ENCODE measurements at regions not wholly inside any gene's neighbourhood (a gene's known extent, or its start where the extent isn't known, plus 50 kb on each side); places are given as distances from the start of the nearest gene placed in this dataset.

DNA sequence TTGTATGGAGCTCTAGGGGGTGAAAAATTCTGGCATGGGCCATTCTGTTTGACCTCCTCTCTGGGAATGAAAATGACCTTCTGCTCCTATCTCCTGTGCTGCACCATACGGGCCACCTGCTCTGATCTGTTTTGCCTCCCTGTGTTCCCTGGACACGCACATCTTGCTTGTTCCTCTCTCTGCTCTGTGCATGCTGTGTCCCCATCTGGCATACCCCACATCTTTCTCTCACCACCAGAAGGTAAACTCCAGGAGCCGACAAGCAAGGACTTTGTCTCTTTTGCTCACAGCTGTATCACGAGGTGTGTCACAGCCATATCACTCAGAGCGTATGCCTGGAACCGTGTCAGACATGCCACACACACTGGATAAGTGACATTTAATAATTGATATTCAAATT, 208.4 kb upstream of the DTNBP1 start:
- H3K9me3 Mint-ChIP-seq = peaks cover 0 to 1% (median 0%) of the 10 kb centered on the region in 7 donors
- Histone ChIP-seq H3K36me3 (ENCODE audit: control insufficient read depth, insufficient read depth, low read length) (no peaks in the 10 kb centered on the region), H3K27me3 (ENCODE audit: control insufficient read depth, insufficient read depth, low read length) (peaks cover 6% of the 10 kb centered on the region), H3K4me1 (ENCODE audit: control insufficient read depth, insufficient read depth, low read length, poor library complexity, severe bottlenecking) (no peaks in the 10 kb centered on the region), H3K4me3 (ENCODE audit: low read depth, low read length) (no peak overlapping the region), H3K9me3 (ENCODE audit: control insufficient read depth in 2 of 2, low read length in 2 of 2) (no peaks in the 10 kb centered on the region), H3K27ac (ENCODE audit: insufficient read depth, low read length, poor library complexity, severe bottlenecking) (no peak overlapping the region)
- ATAC-seq (ENCODE audit: low read depth in 2 of 2) (no peak), DNase-seq (no peak)
- H3K4me1 Mint-ChIP-seq = peaks cover 0 to 4% (median 0%) of the 10 kb centered on the region in 4 donors
- no peak overlapping the region for H3K4me3 Mint-ChIP-seq
- H3K36me3 Mint-ChIP-seq = no peaks in the 10 kb centered on the region
- H3K27me3 Mint-ChIP-seq = peaks cover 20% of the 10 kb centered on the region
- peak overlapping the region in 1 of 3 donors; percentile 76 for H3K27ac Mint-ChIP-seq

DNA sequence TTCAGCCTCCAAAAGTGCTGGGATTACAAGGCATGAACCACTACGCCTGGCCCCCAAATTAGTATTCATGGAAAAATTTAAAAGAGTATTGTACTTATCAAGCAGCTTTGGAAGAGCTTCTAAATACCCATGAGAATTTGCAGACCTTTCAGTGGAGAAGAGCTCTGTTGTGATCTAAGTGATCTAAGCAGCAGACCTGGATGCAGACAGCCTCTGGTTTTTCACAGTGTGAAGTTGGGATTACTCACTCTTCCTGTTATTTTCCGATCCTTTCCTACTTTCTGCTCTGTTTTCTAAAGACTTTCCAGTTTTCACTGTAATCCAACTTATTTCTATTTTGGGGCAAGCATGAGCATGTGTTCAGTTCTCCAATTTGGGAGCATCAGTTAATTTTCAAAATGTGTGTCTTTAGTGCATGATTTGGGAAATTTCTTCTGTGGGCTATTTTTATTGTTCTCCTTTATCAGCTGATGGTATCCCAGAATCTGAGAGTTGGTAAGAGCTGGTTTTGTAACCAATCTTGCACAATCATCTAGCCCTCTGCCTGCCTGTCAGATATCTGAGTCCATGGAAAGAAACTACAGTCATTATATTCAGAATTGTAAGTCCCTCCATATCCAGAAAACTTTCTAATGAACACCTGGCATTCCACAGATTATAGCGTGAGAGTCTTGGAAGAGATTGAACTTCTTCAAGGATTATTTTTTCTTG, 207.7 kb upstream of the DTNBP1 start:
- no peak overlapping the region for H3K4me3 ChIP-seq (ENCODE audit: low read depth, low read length)
- no peak for ATAC-seq (ENCODE audit: low read depth in 2 of 2)
- peaks cover 22% of the 10 kb centered on the region for H3K27me3 Mint-ChIP-seq
- H3K4me3 Mint-ChIP-seq = no peak overlapping the region
- H3K9me3 ChIP-seq (ENCODE audit: control insufficient read depth in 2 of 2, low read length in 2 of 2) = no peaks in the 10 kb centered on the region
- no peak overlapping the region for H3K27ac Mint-ChIP-seq
- peaks cover 6% of the 10 kb centered on the region for H3K27me3 ChIP-seq (ENCODE audit: control insufficient read depth, insufficient read depth, low read length)
- peaks cover 0 to 4% (median 0%) of the 10 kb centered on the region in 4 donors for H3K4me1 Mint-ChIP-seq
- no peak for DNase-seq
- peaks cover 0 to 1% (median 0%) of the 10 kb centered on the region in 7 donors for H3K9me3 Mint-ChIP-seq
- H3K36me3 ChIP-seq (ENCODE audit: control insufficient read depth, insufficient read depth, low read length) = no peaks in the 10 kb centered on the region
- no peaks in the 10 kb centered on the region for H3K36me3 Mint-ChIP-seq
- no peaks in the 10 kb centered on the region for H3K4me1 ChIP-seq (ENCODE audit: control insufficient read depth, insufficient read depth, low read length, poor library complexity, severe bottlenecking)
- H3K27ac ChIP-seq (ENCODE audit: insufficient read depth, low read length, poor library complexity, severe bottlenecking) = no peak overlapping the region

DNA sequence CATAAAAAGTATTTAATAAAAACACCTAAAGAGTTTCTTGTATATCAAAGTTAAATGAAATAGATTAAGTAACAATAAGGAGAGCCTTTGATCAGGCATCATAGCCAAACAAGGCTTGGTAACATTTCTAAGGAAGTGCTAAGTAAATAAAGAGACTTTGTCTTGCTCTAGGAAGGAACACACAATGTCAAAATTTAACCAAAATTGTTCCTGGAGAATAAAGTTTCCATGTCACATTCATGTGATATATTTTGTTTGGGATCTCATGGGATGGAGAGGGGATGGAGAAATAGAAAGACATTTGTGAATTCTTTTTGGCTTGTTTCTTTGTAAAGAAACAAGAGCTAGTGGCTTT, 201.9 kb upstream of the DTNBP1 start:
- Histone ChIP-seq H3K27me3 (ENCODE audit: control insufficient read depth, insufficient read depth, low read length) (peaks cover 2% of the 10 kb centered on the region), H3K4me3 (ENCODE audit: low read depth, low read length) (no peak overlapping the region), H3K36me3 (ENCODE audit: control insufficient read depth, insufficient read depth, low read length) (no peaks in the 10 kb centered on the region), H3K9me3 (ENCODE audit: control insufficient read depth in 2 of 2, low read length in 2 of 2) (no peaks in the 10 kb centered on the region), H3K27ac (ENCODE audit: insufficient read depth, low read length, poor library complexity, severe bottlenecking) (no peak overlapping the region), H3K4me1 (ENCODE audit: control insufficient read depth, insufficient read depth, low read length, poor library complexity, severe bottlenecking) (no peaks in the 10 kb centered on the region)
- H3K27me3 Mint-ChIP-seq = peaks cover 26% of the 10 kb centered on the region
- no peak for DNase-seq
- ATAC-seq (ENCODE audit: low read depth in 2 of 2) = no peak
- H3K27ac Mint-ChIP-seq = no peak overlapping the region
- peaks cover 0 to 1% (median 0%) of the 10 kb centered on the region in 7 donors for H3K9me3 Mint-ChIP-seq
- H3K36me3 Mint-ChIP-seq = no peaks in the 10 kb centered on the region
- no peaks in the 10 kb centered on the region for H3K4me1 Mint-ChIP-seq
- H3K4me3 Mint-ChIP-seq = no peak overlapping the region

DNA sequence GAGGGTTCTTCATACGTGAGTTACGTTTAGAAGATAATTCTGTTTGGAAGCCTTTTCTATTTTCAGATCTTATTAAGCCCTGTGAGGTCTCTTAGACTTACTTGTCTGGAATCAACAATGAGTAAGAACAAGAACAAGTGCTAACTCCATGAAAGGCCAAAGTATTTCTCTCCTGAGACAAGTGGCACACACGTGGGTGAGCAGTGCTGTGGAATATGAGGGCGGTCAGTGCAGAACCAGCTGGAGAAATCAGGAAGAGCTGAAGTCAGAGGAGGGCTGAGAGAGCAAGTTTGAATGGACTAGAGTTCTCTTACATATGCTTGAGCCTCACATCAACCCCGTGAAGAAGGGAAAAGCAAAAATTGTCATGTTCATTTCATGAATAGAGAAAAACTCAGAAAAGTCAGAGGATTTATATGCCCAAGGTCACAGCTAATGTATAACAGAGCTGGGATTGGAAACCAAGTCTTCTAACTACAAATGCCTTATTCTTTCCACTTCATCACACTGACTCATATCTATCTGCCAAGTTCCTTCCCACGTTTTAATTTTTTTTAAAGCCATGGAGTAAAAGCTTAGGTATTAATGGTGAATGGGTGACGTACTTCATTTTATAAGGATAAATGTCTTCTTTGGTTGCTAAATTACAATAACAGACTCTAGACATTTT, 201.3 kb upstream of the DTNBP1 start:
- Histone ChIP-seq H3K9me3 (ENCODE audit: control insufficient read depth in 2 of 2, low read length in 2 of 2) (no peaks in the 10 kb centered on the region), H3K27me3 (ENCODE audit: control insufficient read depth, insufficient read depth, low read length) (peaks cover 2% of the 10 kb centered on the region), H3K36me3 (ENCODE audit: control insufficient read depth, insufficient read depth, low read length) (no peaks in the 10 kb centered on the region), H3K4me1 (ENCODE audit: control insufficient read depth, insufficient read depth, low read length, poor library complexity, severe bottlenecking) (no peaks in the 10 kb centered on the region), H3K4me3 (ENCODE audit: low read depth, low read length) (no peak overlapping the region), H3K27ac (ENCODE audit: insufficient read depth, low read length, poor library complexity, severe bottlenecking) (no peak overlapping the region)
- no peak overlapping the region for H3K4me3 Mint-ChIP-seq
- H3K27me3 Mint-ChIP-seq = peaks cover 26% of the 10 kb centered on the region
- no peaks in the 10 kb centered on the region for H3K36me3 Mint-ChIP-seq
- H3K27ac Mint-ChIP-seq = no peak overlapping the region
- DNase-seq (no peak), ATAC-seq (ENCODE audit: low read depth in 2 of 2) (no peak)
- peaks cover 0 to 3% (median 0%) of the 10 kb centered on the region in 7 donors for H3K9me3 Mint-ChIP-seq
- H3K4me1 Mint-ChIP-seq = no peaks in the 10 kb centered on the region

DNA sequence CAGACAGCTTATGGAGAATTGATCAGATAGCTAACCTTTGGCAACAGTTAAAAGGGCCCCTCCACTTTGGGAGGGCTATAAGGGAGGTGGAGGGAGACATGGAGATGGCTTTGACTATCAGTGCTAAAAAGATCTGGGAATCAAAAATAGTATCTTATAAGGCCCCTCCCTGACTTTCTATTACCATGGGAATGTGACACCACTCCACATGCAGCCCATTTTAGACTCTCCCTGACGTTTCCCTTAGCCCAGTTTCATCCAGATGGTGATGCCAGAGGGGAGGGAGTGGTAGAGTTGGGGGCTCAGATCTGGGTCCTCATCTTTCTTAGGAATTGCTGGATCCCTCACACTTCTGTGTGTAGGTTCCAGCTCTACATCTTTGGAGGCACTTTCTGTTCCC, 200.0 kb upstream of the DTNBP1 start:
- H3K4me1 ChIP-seq (ENCODE audit: control insufficient read depth, insufficient read depth, low read length, poor library complexity, severe bottlenecking) = no peaks in the 10 kb centered on the region

GRCh38 chr6:15861486-15861885, 198.7 kb upstream of the DTNBP1 start:
- Histone ChIP-seq H3K4me1 (ENCODE audit: control insufficient read depth, insufficient read depth, low read length, poor library complexity, severe bottlenecking) (no peaks in the 10 kb centered on the region), H3K4me3 (ENCODE audit: low read depth, low read length) (no peak overlapping the region), H3K9me3 (ENCODE audit: control insufficient read depth in 2 of 2, low read length in 2 of 2) (no peaks in the 10 kb centered on the region), H3K27ac (ENCODE audit: insufficient read depth, low read length, poor library complexity, severe bottlenecking) (no peak overlapping the region), H3K27me3 (ENCODE audit: control insufficient read depth, insufficient read depth, low read length) (peaks cover 2% of the 10 kb centered on the region), H3K36me3 (ENCODE audit: control insufficient read depth, insufficient read depth, low read length) (no peaks in the 10 kb centered on the region)
- peaks cover 10% of the 10 kb centered on the region for H3K27me3 Mint-ChIP-seq
- no peak overlapping the region for H3K4me3 Mint-ChIP-seq
- ATAC-seq (ENCODE audit: low read depth in 2 of 2) = no peak
- no peaks in the 10 kb centered on the region for H3K4me1 Mint-ChIP-seq
- H3K9me3 Mint-ChIP-seq = peaks cover 0 to 3% (median 0%) of the 10 kb centered on the region in 7 donors
- no peaks in the 10 kb centered on the region for H3K36me3 Mint-ChIP-seq
- no peak overlapping the region for H3K27ac Mint-ChIP-seq
- DNase-seq = no peak

More for the DNA sequence above, 200.0 kb upstream of the DTNBP1 start:
- H3K27me3 Mint-ChIP-seq = peaks cover 15% of the 10 kb centered on the region
- Histone ChIP-seq H3K4me3 (ENCODE audit: low read depth, low read length) (no peak overlapping the region), H3K9me3 (ENCODE audit: control insufficient read depth in 2 of 2, low read length in 2 of 2) (no peaks in the 10 kb centered on the region), H3K27me3 (ENCODE audit: control insufficient read depth, insufficient read depth, low read length) (peaks cover 2% of the 10 kb centered on the region), H3K36me3 (ENCODE audit: control insufficient read depth, insufficient read depth, low read length) (no peaks in the 10 kb centered on the region), H3K27ac (ENCODE audit: insufficient read depth, low read length, poor library complexity, severe bottlenecking) (no peak overlapping the region)
- H3K4me3 Mint-ChIP-seq = no peak overlapping the region
- H3K27ac Mint-ChIP-seq = no peak overlapping the region
- H3K4me1 Mint-ChIP-seq = no peaks in the 10 kb centered on the region
- no peaks in the 10 kb centered on the region for H3K36me3 Mint-ChIP-seq
- peaks cover 0 to 3% (median 0%) of the 10 kb centered on the region in 7 donors for H3K9me3 Mint-ChIP-seq
- ATAC-seq (ENCODE audit: low read depth in 2 of 2) = no peak
- DNase-seq = no peak

GRCh38 chr6:15854826-15855710, 192.2 kb upstream of the DTNBP1 start:
- H3K27me3 ChIP-seq (ENCODE audit: control insufficient read depth, insufficient read depth, low read length) = peaks cover 3% of the 10 kb centered on the region
- no peak overlapping the region for H3K4me3 ChIP-seq (ENCODE audit: low read depth, low read length)
- Mint-ChIP-seq H3K9me3 (peaks cover 0 to 6% (median 0%) of the 10 kb centered on the region in 7 donors), H3K27ac (no peak overlapping the region), H3K36me3 (no peaks in the 10 kb centered on the region), H3K4me1 (no peaks in the 10 kb centered on the region), H3K27me3 (peaks cover 12% of the 10 kb centered on the region), H3K4me3 (no peak overlapping the region)
- no peak overlapping the region for H3K27ac ChIP-seq (ENCODE audit: insufficient read depth, low read length, poor library complexity, severe bottlenecking)
- DNase-seq (no peak), ATAC-seq (ENCODE audit: low read depth in 2 of 2) (no peak)
- no peaks in the 10 kb centered on the region for H3K4me1 ChIP-seq (ENCODE audit: control insufficient read depth, insufficient read depth, low read length, poor library complexity, severe bottlenecking)
- no peaks in the 10 kb centered on the region for H3K9me3 ChIP-seq (ENCODE audit: control insufficient read depth in 2 of 2, low read length in 2 of 2)
- no peaks in the 10 kb centered on the region for H3K36me3 ChIP-seq (ENCODE audit: control insufficient read depth, insufficient read depth, low read length)
